Astrocyte (in vitro differentiated cells and primary cell): ENCODE measurements at regions not wholly inside any gene's neighbourhood (a gene's known extent, or its start where the extent isn't known, plus 50 kb on each side); places are given as distances from the start of the nearest gene placed in this dataset.

ENCODE experiments used
- DNase-seq: peaks from one replicate; pipeline ENCODE4 v3.0.0-alpha.2; 2010; ENCODE audit warnings: low read depth
- FAIRE-seq: peaks from 2 replicates; lab custom pipeline; 2011; peaks lifted over from hg19 to GRCh38; lab: Jason Lieb, UNC
- H2AFZ ChIP-seq: 2 replicates; pipeline ENCODE4 v1.6.0; 2012; ENCODE audit warnings: low read depth, low read length, inconsistent platforms
- H3K27ac ChIP-seq: 2 replicates; pipeline ENCODE4 v1.5.1; 2011; ENCODE audit warnings: low read depth, low read length, inconsistent platforms
- H3K27me3 ChIP-seq: 2 replicates; pipeline ENCODE4 v1.6.0; 2011; ENCODE audit warnings: low read length, inconsistent platforms; ENCODE audit not compliant: insufficient read depth
- H3K36me3 ChIP-seq: 2 replicates; pipeline ENCODE4 v1.5.1; 2011; ENCODE audit warnings: low read length, inconsistent platforms; ENCODE audit not compliant: insufficient read depth
- H3K4me1 ChIP-seq: 2 replicates; pipeline ENCODE4 v1.5.1; 2011; ENCODE audit warnings: low read length, inconsistent platforms; ENCODE audit not compliant: insufficient read depth
- H3K4me2 ChIP-seq: 2 replicates; pipeline ENCODE4 v1.6.0; 2012; ENCODE audit warnings: low read length, inconsistent platforms
- H3K4me3 ChIP-seq: 2 replicates; pipeline ENCODE4 v1.5.1; 2011; ENCODE audit warnings: low read depth, mild to moderate bottlenecking, low read length, inconsistent platforms; ENCODE audit not compliant: insufficient read depth
- H3K79me2 ChIP-seq: 2 replicates; pipeline ENCODE4 v1.6.0; 2012; ENCODE audit warnings: mild to moderate bottlenecking, low read length, inconsistent platforms; ENCODE audit not compliant: insufficient read depth
- H3K9ac ChIP-seq: 2 replicates; pipeline ENCODE4 v1.6.0; 2012; ENCODE audit warnings: mild to moderate bottlenecking, low read length, inconsistent platforms
- H3K9me3 ChIP-seq: 2 replicates; pipeline ENCODE4 v1.5.1; 2012; ENCODE audit warnings: low read depth, mild to moderate bottlenecking, low read length, inconsistent platforms; ENCODE audit not compliant: insufficient read depth
- H4K20me1 ChIP-seq: 2 replicates; pipeline ENCODE4 v1.6.0; 2012; ENCODE audit warnings: low read length, inconsistent platforms; ENCODE audit not compliant: insufficient read depth
- H3K27ac Mint-ChIP-seq: one replicate; pipeline ENCODE4 v1.8.0; 2021; ENCODE audit warnings: mild to moderate bottlenecking, mixed read lengths; ENCODE audit not compliant: unreplicated experiment
- H3K27me3 Mint-ChIP-seq: one replicate; pipeline ENCODE4 v1.8.0; 2021; ENCODE audit warnings: low read depth, mixed read lengths; ENCODE audit not compliant: unreplicated experiment
- H3K36me3 Mint-ChIP-seq: one replicate; pipeline ENCODE4 v1.8.0; 2021; ENCODE audit warnings: low read depth, mixed read lengths; ENCODE audit not compliant: unreplicated experiment
- H3K4me1 Mint-ChIP-seq: one replicate; pipeline ENCODE4 v1.8.0; 2021; ENCODE audit warnings: low read depth, mixed read lengths; ENCODE audit not compliant: unreplicated experiment
- H3K4me3 Mint-ChIP-seq: one replicate; pipeline ENCODE4 v1.8.0; 2021; ENCODE audit warnings: mild to moderate bottlenecking, moderate library complexity, mixed read lengths; ENCODE audit not compliant: unreplicated experiment
- H3K9me3 Mint-ChIP-seq: one replicate; pipeline ENCODE4 v1.8.0; 2021; ENCODE audit warnings: mild to moderate bottlenecking, mixed read lengths; ENCODE audit not compliant: unreplicated experiment
- EZH2 ChIP-seq: IDR thresholded peaks from 2 replicates; pipeline ENCODE4 v1.6.1; 2012; ENCODE audit warnings: mild to moderate bottlenecking, low read length, inconsistent platforms; ENCODE audit not compliant: insufficient read depth
- TF ChIP-seq, protein P1 (sequence below): IDR thresholded peaks from 2 replicates; pipeline ENCODE4 v1.5.1; 2011; ENCODE audit warnings: low read depth, mild to moderate bottlenecking, inconsistent platforms, low read length, moderate library complexity; ENCODE audit not compliant: insufficient read depth

DNA sequence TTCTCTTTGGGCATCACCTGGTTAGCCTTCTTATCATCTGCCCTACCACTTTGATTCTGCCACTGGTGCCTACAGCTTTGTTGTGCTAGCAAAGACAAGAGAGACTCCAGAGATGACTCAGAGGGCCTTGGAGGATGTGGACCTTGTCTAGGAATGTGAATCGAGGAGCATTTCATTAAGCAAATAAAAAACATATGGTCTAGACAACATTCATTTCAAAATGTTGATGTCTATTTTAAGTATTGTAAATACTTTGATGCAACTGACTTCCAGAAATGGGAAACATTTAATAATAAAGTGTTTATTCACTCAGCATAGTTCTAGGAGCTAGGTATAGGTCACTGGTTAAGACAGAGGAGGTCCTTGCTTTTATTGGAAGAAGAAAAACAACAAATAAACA is 195.5 kb downstream of the CDCA7 start:
- no peak overlapping the region for H3K4me3 ChIP-seq
- no peak for TF ChIP-seq EZH2
- H2AFZ ChIP-seq, result no peak overlapping the region
- H3K4me1 Mint-ChIP-seq, result peaks cover 16% of the 10 kb centered on the region
- no peaks in the 10 kb centered on the region for H3K9me3 Mint-ChIP-seq
- no peak overlapping the region for H3K4me3 Mint-ChIP-seq
- FAIRE-seq (no peak), DNase-seq (peak; percentile 59)
- H3K36me3 ChIP-seq, result no peaks in the 10 kb centered on the region
- H4K20me1 ChIP-seq, result no peaks in the 10 kb centered on the region
- peaks cover 3% of the 10 kb centered on the region for H3K27me3 Mint-ChIP-seq
- H3K9ac ChIP-seq, result no peak overlapping the region
- no peak overlapping the region for H3K4me2 ChIP-seq
- no peak overlapping the region for H3K27ac ChIP-seq
- H3K4me1 ChIP-seq, result no peaks in the 10 kb centered on the region
- H3K9me3 ChIP-seq, result no peaks in the 10 kb centered on the region
- peak overlapping the region; percentile 64 for H3K27ac Mint-ChIP-seq
- peaks cover 2% of the 10 kb centered on the region for H3K36me3 Mint-ChIP-seq
- no peaks in the 10 kb centered on the region for H3K79me2 ChIP-seq
- H3K27me3 ChIP-seq, result no peaks in the 10 kb centered on the region

DNA sequence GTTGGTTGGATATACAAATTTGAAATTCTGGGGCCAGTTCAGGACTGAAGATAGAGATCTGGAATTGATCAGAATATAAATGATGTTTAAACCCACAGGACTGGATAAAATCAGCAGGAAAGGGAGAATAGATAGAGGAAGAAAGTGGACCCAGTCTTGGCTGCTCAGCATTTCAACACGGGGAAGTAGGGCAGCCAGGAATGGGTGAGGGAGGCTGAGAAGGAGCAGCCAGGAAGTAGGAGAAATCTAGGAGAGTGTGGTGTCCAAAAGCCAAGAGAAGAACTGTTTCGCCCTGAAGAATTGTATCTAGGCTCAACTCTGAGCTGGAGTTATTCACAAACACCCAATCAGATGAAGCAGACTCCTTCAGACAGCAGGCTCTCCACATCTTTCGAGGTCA is 197.9 kb downstream of the CDCA7 start:
- TF ChIP-seq, protein P1, sequence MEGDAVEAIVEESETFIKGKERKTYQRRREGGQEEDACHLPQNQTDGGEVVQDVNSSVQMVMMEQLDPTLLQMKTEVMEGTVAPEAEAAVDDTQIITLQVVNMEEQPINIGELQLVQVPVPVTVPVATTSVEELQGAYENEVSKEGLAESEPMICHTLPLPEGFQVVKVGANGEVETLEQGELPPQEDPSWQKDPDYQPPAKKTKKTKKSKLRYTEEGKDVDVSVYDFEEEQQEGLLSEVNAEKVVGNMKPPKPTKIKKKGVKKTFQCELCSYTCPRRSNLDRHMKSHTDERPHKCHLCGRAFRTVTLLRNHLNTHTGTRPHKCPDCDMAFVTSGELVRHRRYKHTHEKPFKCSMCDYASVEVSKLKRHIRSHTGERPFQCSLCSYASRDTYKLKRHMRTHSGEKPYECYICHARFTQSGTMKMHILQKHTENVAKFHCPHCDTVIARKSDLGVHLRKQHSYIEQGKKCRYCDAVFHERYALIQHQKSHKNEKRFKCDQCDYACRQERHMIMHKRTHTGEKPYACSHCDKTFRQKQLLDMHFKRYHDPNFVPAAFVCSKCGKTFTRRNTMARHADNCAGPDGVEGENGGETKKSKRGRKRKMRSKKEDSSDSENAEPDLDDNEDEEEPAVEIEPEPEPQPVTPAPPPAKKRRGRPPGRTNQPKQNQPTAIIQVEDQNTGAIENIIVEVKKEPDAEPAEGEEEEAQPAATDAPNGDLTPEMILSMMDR, result no peak
- TF ChIP-seq EZH2, result no peak
- H3K9me3 ChIP-seq, result no peaks in the 10 kb centered on the region
- no peak for DNase-seq
- H3K4me3 Mint-ChIP-seq, result no peak overlapping the region
- no peak overlapping the region for H3K4me3 ChIP-seq
- H3K27ac Mint-ChIP-seq, result no peak overlapping the region
- no peaks in the 10 kb centered on the region for H4K20me1 ChIP-seq
- peaks cover 2% of the 10 kb centered on the region for H3K36me3 Mint-ChIP-seq
- H3K27me3 Mint-ChIP-seq, result peaks cover 3% of the 10 kb centered on the region
- FAIRE-seq, result no peak
- H3K27me3 ChIP-seq, result peaks cover 3% of the 10 kb centered on the region
- peaks cover 16% of the 10 kb centered on the region for H3K4me1 Mint-ChIP-seq
- no peaks in the 10 kb centered on the region for H3K36me3 ChIP-seq
- no peaks in the 10 kb centered on the region for H3K9me3 Mint-ChIP-seq
- H2AFZ ChIP-seq, result no peak overlapping the region
- no peak overlapping the region for H3K9ac ChIP-seq
- no peak overlapping the region for H3K4me2 ChIP-seq
- no peaks in the 10 kb centered on the region for H3K4me1 ChIP-seq
- H3K79me2 ChIP-seq, result no peaks in the 10 kb centered on the region
- H3K27ac ChIP-seq, result no peak overlapping the region

DNA sequence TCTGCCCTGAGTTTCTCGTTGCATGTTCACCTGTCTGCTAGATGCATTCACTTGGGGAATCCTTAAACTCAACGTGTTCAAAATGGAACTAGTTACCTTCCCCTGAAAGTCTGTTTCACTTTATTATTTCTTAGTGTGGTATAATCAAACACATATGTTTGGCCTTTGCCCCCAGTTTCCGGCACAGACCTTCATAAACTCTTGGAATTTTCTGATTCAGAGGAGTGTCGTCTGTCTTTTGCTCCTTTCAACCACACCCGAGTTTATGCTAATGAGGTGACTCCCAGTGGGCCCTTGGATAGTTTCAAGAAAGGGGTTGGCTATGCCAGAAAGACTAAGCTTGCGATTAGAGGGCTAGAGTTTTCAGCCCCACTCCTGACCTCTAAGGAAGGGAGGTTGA is 198.9 kb downstream of the CDCA7 start:
- Histone ChIP-seq H4K20me1 (no peaks in the 10 kb centered on the region), H3K4me3 (no peak overlapping the region), H3K9ac (no peak overlapping the region), H3K4me1 (no peaks in the 10 kb centered on the region), H2AFZ (no peak overlapping the region), H3K79me2 (no peaks in the 10 kb centered on the region), H3K4me2 (peak overlapping the region; percentile 21), H3K27me3 (peaks cover 3% of the 10 kb centered on the region), H3K36me3 (no peaks in the 10 kb centered on the region), H3K9me3 (no peaks in the 10 kb centered on the region), H3K27ac (no peak overlapping the region)
- H3K27ac Mint-ChIP-seq, result no peak overlapping the region
- H3K27me3 Mint-ChIP-seq, result peaks cover 6% of the 10 kb centered on the region
- TF ChIP-seq, protein P1, result no peak
- no peak for TF ChIP-seq EZH2
- peaks cover 4% of the 10 kb centered on the region for H3K9me3 Mint-ChIP-seq
- H3K4me1 Mint-ChIP-seq, result peaks cover 16% of the 10 kb centered on the region
- DNase-seq (peak; percentile 30), FAIRE-seq (peak; percentile 9)
- H3K4me3 Mint-ChIP-seq, result no peak overlapping the region
- peaks cover 2% of the 10 kb centered on the region for H3K36me3 Mint-ChIP-seq
